GM19463 (cell line): ENCODE measurements at regions not wholly inside any gene's neighbourhood (a gene's known extent, or its start where the extent isn't known, plus 50 kb on each side); places are given as distances from the start of the nearest gene placed in this dataset.

Experiments used
- ATAC-seq: cut with Tn5 transposase; IDR thresholded peaks from one replicate; pipeline ENCODE4 v1.9.1; 2021; ENCODE audit warnings: mild to moderate bottlenecking, moderate library complexity; ENCODE audit not compliant: unreplicated experiment

DNA sequence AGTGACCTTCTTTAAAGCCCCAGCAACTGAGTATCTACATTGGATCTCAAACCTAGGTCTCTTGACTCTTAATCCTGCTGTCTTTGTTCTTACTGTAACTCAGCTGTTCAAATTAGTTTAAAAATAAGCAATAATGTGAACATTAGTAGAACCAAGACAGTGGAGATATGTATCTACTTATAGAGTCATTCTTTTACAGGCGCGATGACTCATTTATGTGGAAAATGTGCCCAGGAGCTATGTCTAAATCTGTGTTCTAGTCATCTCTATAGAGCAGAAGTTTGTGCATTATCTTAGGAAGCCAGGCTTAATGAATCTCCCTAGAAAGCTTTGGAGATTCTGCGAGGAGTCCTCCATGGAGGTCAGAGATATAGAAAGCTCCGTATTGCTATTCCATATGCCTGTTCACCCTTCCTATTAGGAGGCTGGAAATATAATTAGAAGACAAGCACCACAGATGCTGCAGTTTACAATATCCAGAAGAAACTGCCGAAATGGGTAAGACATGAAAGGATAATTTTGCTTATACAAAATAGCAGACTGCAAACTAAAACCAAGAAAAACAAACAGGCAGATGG is 211.6 kb downstream of the TRIB2 start:
- no peak for ATAC-seq

DNA sequence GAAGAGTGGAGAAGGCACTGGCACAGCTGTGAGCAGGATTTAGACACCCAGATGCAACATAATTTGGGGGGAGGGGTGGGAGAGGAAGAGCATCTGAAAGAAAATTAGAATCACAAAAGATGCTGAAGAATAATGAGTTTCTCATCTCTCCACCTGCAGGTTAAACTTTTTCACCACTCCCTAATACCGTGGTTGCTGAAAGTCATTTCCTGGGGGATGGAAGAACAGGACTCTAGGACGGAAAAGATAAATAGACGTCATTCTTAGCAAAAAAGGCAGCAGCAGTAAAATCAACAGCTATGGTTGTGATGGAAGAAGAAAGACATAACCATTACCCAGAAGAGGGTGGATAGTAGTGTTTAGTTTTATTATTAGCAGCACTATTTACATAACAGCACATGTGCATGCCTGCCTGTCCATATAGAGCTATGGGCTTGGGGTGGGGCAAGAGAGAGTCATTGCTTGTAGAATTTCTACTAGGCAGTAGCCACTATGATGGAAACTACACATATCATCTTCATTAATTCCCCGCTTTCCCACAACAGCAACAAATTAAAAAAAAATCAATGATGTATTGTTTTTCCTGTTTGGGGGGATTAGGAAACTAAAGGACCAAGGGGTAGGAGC is 212.2 kb downstream of the TRIB2 start:
- ATAC-seq, result no peak

DNA sequence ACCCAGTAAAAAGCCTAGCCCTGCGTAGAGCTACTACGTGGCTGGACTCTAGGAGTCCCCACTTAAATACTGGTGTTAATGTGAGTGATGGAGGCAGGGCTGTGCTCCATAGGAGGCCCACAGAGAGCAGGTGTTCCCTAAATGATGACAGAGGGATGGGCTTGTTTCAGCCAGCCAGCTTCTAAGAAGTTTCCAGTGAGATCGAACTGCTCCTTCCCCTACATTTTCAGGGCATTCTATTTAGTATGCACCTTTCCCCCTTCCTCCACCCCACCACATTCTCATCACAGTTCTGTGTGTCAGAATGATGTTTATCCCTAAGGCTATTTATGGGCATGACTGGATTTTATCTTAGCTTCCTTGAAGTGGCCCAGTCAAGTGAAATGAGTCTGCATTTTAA is 213.0 kb downstream of the TRIB2 start:
- ATAC-seq, result no peak

DNA sequence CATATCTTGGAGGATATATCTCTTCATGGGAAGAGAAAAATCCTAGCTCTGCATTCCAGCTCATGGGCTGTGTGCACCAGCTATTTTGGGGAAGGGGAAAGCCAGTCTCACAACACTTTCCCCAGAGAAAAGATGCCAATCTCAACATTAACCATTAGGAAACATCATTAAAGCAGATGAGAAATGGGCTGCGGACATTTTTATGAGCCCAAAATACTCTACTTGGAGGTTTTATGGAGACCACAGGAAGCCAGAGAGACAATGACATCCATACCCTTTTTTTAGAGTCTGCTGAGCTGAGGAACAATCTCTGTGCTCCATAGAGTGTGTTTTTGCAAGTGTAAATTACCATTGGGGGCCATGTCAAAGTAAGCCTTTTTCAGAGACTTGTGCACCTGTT is 213.7 kb downstream of the TRIB2 start:
- no peak for ATAC-seq

DNA sequence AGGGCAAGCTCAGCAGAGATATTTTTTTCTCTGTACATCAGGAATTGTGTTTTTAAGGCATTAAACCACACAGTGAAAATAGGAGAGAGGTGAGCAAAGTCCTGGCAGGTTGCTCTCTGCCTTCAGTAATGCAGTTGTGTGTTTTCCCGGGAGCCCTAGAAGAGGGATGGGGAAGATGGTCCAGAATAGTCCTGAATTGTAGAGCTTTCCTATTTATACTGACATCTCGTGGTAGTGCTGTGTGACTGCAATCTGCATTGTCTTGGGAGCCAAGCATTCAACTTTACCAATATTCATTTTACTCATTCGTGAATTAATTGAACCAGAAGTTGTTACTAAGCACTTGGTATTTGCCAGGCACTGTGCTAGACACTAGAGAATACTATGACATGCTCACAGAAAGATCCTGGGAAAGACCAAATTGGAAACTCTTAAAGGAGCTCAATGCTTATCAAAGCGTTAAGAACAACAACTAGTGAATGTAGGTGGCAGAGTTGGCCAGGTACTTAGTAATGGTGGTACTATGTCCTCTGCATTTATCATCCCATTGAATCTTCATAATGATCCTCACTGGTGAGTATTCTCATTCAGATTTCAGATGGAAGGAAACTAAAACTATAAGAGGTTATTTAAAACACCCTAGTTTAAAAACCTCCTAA is 214.6 kb downstream of the TRIB2 start:
- no peak for ATAC-seq

DNA sequence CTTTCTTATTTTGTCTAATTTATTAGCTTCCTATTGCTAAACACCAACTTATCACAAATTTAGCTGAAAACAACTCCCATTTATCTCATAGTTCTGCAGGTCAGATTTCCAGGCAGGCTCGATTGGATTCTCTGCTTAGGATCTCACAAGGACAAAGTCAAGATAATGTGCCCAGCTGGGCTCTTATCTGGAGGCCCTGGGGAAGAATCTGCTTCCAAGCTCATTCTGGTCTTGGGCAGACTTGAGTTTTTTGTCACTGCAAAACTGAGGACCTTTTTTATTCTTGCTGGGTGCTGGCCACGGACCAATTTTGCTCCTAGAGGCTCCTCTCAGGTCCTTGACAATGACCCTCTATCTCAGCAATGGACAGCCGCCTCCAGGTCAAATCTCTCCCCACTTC is 215.5 kb downstream of the TRIB2 start:
- no peak for ATAC-seq

DNA sequence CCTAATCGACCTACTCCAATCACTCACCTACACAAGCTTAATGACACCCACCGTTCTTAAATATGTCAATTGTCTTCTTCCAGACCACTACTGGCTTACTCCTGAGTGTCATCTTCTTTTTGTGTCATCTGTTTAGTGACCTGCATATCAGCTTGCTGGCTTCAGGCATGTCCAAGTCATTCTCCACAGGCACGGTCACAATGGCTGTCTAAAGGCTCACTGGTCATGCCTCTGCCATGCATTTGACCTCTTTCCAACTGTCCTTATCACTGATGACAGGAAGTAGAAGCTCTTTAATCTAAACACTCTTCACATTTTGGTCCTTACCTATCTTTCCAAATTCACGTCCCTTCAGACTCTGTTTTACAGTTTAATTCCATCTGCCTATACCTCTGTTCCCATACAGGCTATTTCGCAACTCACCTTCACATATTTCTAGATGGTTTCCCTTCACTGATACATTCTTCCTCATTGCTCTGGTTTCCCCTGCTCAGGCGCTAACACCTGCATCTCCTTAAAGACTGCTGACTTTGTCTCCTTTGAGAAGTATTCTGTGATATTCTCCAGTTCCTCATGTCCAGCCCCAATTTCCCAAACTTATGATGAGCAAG is 217.5 kb downstream of the TRIB2 start:
- ATAC-seq, result no peak

DNA sequence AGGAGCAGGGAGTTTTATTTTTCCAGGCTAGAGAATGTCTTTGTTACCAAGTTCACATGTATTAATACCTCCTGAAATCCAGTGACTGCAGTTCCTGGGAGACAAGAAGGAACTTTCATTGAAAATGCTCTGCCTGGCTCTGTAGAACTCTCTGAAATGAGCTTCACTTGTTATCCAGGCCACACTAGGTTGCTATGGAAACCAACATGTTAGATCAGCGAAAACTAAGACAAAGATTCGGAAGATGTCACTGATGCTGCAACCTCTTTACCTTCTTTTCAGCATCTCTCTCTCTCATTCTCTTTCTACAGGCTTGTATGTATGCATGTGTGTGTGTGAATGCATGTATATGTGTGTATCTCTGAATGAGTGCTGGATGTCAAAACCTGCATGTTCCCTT is 218.5 kb downstream of the TRIB2 start:
- no peak for ATAC-seq

DNA sequence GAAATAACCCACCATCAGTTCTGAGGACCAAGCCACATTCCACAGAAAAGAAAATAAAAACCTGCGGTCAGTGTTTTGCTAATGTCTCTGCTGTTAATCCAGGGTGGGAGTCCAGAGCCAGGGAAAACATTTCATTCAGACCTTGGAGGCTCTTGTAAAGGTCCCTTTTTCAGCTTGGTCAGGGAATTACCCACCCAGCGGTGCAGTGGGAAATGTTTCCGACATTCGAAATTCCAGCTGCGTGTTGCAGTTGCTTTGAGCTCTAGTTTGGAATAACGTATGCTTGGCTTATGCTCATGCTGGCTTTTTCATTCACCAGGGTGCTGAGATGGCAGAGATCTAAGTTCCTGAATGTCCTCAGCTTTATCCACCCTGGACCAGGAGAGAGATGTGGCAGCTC is 219.1 kb downstream of the TRIB2 start:
- ATAC-seq, result no peak

DNA sequence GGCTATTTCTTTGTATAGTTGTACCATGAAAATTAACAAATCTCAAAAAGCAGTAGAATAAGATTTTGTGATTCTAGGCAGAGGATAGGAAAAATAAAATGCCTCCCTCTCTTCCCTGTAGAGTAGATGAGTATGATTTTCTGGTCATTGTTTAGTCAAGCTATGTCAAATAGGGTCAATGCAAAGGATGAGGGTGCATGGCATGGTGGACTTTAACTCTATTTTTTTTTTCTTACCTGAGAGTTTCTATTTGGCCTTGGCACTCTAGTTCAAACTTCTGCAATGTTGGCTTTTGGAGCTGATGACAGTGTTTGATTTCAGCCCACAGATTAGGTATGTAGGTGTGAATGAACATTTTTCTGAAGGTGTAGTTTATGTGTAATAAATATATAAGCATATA is 224.5 kb downstream of the TRIB2 start:
- ATAC-seq, result no peak

DNA sequence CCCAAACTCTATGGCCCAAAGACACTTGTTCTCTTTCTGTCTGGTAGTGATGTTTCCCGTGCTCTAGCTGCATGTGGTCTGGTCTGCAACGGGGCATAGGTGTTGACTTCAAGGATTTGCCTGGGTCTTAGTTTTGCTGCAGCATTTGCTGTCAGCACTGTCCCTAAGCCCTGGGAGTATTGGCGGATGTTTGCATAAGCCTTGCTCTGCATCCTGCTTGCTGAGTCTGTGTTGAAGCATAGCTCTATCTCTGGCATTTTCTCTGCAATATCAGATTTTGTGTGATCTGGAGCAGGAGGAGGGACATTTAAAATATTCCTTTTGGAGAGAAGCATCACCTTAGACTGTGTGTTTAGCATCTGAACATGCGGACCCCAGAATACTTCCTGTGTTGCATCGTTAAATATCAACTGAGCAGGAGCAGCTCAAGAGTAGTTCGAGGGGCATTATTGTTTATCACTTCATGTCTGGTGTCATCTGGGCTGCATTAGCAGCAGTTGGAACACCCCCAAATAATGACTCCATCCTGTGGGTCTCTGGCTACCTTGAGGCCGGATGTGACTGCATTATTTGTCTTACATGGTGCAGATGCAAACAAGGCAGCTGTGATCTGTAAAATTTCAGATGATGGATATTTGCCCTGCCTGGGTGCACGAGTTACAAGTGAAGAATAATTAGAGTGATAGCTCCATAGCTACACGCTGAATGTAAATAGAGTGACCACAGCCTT is 231.7 kb downstream of the TRIB2 start:
- no peak for ATAC-seq

DNA sequence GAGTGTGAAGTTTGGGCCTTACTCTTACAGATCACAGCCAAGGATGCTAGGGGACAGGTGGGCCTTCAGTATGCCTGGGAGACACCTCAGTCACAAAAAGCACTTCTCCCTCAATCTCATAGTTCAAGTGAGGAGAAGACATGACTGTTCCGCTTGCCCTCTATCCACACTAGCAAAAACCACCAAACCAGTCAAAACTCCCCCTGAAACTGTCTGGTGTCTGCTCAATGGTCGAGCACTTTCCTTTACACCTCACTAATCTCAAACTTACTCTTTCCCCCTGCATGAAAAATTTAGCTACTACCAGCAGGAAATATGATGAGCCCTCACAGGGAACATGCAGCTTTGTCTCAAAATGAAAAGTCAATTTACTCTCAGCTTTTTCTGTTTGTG is 232.2 kb downstream of the TRIB2 start:
- peak; percentile 78 for ATAC-seq

DNA sequence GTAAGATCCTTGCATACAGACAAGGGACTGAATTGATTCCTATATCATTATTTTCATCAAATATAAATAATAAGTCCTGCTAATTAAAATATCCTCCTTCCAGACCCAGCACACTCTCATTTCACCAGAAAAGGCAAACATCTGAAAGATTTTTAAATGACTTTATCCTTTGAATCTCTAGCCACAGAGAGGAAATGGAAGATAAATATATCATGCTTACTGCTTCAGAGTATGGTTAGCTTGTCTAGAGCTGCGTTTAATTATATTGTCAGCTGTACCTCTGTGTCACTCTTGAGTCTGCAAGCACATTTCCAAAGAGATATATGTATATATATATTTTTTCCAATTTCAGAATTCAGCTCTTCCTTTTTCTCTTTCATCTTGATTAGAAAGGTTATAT is 232.7 kb downstream of the TRIB2 start:
- ATAC-seq, result no peak

DNA sequence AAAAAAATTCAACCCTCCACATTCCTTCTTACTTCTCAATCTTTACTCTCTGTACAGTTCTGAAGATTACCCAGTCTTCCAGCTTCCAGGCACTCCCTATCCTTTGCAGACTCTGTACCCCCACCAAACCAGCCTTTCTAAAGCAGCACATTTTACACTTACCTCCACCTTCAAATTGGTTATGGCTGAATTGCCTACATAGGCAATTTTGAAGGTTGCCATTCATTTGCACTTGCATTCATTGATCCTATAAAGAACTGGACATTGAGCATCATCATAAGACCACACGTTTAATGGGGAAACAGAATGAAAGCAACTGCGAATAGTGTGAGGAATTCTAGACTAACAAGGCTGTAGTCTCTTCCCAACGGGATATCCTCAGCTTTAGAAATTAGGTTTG is 233.4 kb downstream of the TRIB2 start:
- ATAC-seq, result no peak

DNA sequence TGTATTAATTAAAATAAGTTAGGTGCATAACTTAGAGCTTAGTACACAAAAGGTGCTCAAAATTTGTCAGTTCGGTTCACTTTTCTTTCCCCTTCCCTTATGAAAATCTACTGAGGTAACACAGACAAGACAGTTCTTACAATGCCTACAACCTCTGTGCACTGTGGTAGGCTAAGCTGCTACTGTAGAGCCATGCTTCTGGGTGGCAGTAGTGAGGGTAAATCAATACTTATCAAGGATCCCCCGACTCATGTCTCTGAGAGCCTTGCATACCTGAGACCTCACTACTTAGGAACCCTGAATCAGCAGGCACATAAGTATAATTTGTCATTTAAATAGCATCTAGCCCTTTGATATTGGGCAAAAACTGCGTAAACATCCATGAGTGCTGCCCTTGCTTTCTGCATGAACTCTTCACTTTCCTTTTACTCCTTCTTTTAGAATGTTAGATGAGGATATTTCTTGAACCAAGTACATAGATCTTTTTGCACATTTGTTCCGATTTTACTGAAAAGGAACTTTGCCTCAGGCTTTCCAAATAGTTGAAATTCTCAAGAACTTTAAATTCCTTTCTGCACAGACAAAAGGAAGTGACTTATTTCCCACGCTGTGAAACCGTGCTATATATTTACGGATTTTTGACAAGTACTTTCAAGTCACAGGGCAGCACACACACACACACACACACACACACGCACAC is 234.4 kb downstream of the TRIB2 start:
- no peak for ATAC-seq

DNA sequence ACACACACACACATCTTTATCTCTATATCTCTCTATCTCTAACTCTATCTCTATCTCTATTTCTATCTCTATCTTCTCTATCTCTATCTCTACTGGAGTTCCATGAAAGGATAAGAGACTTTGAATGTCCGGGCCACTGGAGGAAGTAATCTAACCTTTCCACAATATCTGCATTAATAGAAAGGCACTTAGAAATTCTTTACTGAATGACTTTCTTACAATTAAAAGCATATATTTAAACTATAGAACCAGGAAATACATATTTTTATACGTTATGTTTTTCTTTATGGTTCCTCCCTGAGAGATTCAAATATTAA is 234.9 kb downstream of the TRIB2 start:
- no peak for ATAC-seq

DNA sequence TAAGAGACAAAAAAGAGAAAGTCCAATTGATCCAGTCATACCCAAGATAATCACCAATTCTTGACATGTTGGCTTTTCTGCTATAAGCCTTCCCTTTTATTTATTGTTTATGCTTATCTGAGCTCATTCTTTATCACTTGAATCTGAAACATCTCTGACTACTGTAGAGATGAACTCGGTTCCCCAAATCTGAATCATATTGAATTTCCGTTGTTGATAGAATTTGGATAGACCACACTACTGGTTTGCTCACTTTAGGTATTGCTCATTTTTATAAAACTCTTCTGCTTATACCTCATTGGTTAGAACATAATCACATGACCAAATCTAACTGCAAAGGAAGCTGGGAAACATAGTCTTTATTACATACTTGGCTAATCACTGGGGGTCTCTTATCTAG is 236.9 kb downstream of the TRIB2 start:
- ATAC-seq, result no peak

DNA sequence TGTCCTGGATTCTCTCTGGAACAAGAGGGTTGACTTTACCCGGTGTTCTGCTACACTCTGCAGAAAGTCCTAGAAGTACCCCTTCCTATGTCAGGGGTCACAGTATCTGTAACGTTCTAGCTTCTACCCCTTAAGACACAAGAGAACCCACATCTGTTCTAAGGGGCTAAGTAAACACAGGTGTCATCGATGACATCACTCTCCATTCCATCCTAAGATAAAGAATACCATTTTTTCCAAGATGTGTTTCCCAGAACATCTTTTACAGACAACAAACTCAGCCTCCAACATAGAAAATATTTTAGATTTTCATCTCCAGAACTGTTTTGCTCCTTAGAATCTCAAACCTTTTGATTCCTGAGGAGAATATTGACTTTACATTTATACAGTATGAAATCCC is 239.1 kb downstream of the TRIB2 start:
- ATAC-seq, result no peak

DNA sequence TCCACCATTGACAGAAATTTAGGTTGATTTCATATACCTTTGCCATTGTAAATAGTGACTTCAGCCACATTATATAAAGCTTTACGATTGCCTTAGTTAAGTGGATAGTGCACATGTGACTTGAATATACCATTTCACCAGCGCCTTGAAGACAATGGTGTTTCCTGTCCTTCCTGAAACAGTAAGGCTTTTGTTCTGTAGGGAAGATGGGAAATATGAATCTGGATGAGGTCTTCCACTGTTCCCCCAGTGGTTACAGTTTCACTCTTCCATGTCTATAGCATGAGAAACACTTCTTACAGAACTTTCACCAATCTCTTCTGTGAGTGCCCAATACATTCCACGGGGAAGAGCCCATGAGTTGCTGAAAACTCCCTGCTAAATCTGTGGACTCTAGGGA is 240.5 kb downstream of the TRIB2 start:
- no peak for ATAC-seq

DNA sequence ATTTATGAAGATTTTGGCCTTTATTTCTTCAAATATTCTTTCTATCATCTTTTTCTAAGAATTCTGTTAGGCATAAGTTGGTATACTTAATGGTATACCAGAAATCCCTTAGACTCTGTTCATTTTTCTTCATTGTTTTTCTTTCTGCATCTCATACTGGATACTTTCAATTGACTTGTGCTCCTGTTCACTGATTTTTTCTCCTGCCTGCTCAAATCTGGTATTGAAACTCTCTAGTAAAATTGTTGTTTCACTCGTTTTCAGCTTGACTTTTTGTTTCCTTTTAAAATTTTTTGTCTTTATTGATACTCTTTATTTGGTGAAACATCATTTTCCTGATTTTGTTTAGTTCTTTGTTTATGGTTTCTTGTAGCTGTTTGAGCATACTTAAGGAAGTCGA is 243.2 kb downstream of the TRIB2 start:
- ATAC-seq, result no peak

DNA sequence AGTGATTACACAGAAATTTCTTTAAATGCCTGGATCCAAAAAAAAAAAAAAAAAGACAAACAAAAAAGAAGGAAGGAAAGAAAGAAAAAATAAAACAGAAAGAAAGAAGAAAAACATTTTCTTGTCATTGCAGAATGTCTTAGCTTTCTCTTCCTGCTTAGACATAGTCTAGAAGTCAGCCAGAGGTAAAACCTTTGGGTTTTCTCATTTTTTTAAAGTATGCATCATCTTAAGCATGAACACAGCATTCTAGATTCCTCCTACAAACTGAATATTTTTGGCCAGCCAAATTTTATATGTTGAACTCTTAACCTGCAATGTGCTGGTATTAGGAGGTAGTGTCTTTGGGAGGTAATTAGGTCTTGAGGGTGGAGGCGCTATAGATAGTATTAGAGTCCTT is 243.9 kb downstream of the TRIB2 start:
- ATAC-seq, result no peak
